ENCODE measurements at regions not wholly inside any gene's neighbourhood (a gene's known extent, or its start where the extent isn't known, plus 50 kb on each side); places are given as distances from the start of the nearest gene placed in this dataset.
A peak's percentile ranks its signal among the peaks of the same experiment; 100 is the strongest.

GRCh38 chr4:74659576-74660411, 134.5 kb downstream of the BTC start (continued):
- TF ChIP-seq RERE (CRISPR knock-in tag; IDR thresholded peaks at IDR 0.05; ENCODE audit: low read depth), result 0 out of 2 replicates have a peak, but pooled peaks have one; percentile 55
- no peak for TF ChIP-seq ZNF777 (CRISPR knock-in tag; IDR thresholded peaks at IDR 0.05)
- TF ChIP-seq ATRX (CRISPR knock-in tag; IDR thresholded peaks at IDR 0.05; ENCODE audit: borderline replicate concordance), result no peak
- TF ChIP-seq CHCHD3 (CRISPR knock-in tag; IDR thresholded peaks at IDR 0.05), result no peak
- peak; percentile 94 for TF ChIP-seq ZBTB21 (CRISPR knock-in tag; IDR thresholded peaks at IDR 0.05)
- TF ChIP-seq MTF1 (CRISPR knock-in tag; IDR thresholded peaks at IDR 0.05), result no peak
- TF ChIP-seq RARG (CRISPR knock-in tag; IDR thresholded peaks at IDR 0.05; ENCODE audit: low read depth), result no peak
- TF ChIP-seq, protein P1, sequence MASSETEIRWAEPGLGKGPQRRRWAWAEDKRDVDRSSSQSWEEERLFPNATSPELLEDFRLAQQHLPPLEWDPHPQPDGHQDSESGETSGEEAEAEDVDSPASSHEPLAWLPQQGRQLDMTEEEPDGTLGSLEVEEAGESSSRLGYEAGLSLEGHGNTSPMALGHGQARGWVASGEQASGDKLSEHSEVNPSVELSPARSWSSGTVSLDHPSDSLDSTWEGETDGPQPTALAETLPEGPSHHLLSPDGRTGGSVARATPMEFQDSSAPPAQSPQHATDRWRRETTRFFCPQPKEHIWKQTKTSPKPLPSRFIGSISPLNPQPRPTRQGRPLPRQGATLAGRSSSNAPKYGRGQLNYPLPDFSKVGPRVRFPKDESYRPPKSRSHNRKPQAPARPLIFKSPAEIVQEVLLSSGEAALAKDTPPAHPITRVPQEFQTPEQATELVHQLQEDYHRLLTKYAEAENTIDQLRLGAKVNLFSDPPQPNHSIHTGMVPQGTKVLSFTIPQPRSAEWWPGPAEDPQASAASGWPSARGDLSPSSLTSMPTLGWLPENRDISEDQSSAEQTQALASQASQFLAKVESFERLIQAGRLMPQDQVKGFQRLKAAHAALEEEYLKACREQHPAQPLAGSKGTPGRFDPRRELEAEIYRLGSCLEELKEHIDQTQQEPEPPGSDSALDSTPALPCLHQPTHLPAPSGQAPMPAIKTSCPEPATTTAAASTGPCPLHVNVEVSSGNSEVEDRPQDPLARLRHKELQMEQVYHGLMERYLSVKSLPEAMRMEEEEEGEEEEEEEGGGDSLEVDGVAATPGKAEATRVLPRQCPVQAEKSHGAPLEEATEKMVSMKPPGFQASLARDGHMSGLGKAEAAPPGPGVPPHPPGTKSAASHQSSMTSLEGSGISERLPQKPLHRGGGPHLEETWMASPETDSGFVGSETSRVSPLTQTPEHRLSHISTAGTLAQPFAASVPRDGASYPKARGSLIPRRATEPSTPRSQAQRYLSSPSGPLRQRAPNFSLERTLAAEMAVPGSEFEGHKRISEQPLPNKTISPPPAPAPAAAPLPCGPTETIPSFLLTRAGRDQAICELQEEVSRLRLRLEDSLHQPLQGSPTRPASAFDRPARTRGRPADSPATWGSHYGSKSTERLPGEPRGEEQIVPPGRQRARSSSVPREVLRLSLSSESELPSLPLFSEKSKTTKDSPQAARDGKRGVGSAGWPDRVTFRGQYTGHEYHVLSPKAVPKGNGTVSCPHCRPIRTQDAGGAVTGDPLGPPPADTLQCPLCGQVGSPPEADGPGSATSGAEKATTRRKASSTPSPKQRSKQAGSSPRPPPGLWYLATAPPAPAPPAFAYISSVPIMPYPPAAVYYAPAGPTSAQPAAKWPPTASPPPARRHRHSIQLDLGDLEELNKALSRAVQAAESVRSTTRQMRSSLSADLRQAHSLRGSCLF (CRISPR knock-in tag; IDR thresholded peaks at IDR 0.05; ENCODE audit: borderline replicate concordance), result no peak
- no peak for TF ChIP-seq ZFP36L2 (CRISPR knock-in tag; IDR thresholded peaks at IDR 0.05)
- TF ChIP-seq ZNF160 (CRISPR knock-in tag; IDR thresholded peaks at IDR 0.05), result no peak
- no peak for TF ChIP-seq HOXA9 (CRISPR knock-in tag; IDR thresholded peaks at IDR 0.05; ENCODE audit: borderline replicate concordance)
- no peak for TF ChIP-seq SNAPC2 (CRISPR knock-in tag; IDR thresholded peaks at IDR 0.05)
- no peak for TF ChIP-seq KDM3A (CRISPR knock-in tag; IDR thresholded peaks at IDR 0.05; ENCODE audit: low read depth)
- TF ChIP-seq, protein P2, sequence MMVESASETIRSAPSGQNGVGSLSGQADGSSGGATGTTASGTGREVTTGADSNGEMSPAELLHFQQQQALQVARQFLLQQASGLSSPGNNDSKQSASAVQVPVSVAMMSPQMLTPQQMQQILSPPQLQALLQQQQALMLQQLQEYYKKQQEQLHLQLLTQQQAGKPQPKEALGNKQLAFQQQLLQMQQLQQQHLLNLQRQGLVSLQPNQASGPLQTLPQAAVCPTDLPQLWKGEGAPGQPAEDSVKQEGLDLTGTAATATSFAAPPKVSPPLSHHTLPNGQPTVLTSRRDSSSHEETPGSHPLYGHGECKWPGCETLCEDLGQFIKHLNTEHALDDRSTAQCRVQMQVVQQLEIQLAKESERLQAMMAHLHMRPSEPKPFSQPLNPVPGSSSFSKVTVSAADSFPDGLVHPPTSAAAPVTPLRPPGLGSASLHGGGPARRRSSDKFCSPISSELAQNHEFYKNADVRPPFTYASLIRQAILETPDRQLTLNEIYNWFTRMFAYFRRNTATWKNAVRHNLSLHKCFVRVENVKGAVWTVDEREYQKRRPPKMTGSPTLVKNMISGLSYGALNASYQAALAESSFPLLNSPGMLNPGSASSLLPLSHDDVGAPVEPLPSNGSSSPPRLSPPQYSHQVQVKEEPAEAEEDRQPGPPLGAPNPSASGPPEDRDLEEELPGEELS (CRISPR knock-in tag; IDR thresholded peaks at IDR 0.05), result no peak; the same call in 1 of the 2 replicates
- TF ChIP-seq MIXL1 (CRISPR knock-in tag; IDR thresholded peaks at IDR 0.05), result no peak
- TF ChIP-seq HES4 (CRISPR knock-in tag; IDR thresholded peaks at IDR 0.05; ENCODE audit: borderline replicate concordance), result no peak
- TF ChIP-seq HCFC1 (IDR thresholded peaks at IDR 0.05; ENCODE audit: low read depth, low read length), result no peak
- no peak for TF ChIP-seq BORCS8-MEF2B (CRISPR knock-in tag; IDR thresholded peaks at IDR 0.05)
